Smooth muscle cell (in vitro differentiated cells): ENCODE measurements at regions not wholly inside any gene's neighbourhood (a gene's known extent, or its start where the extent isn't known, plus 50 kb on each side); places are given as distances from the start of the nearest gene placed in this dataset.

Source experiments
- DNase-seq: peaks from one replicate; lab custom pipeline; 2025; ENCODE audit not compliant: unreplicated experiment; lab: John Stamatoyannopoulos, UW
- H2AFZ ChIP-seq: fragments of 200-600 bp; sonication (generic); 2 replicates; pipeline ENCODE4 v1.6.0; 2016; ENCODE audit warnings: antibody characterized with exemption, low read depth, mild to moderate bottlenecking
- H3F3A ChIP-seq: fragments of 200-600 bp; sonication (generic); 2 replicates; pipeline ENCODE4 v1.6.0; 2017; ENCODE audit warnings: antibody characterized with exemption, low read depth
- H3K27ac ChIP-seq: fragments of 200-600 bp; sonication (generic); 2 replicates; pipeline ENCODE4 v1.5.1; 2016; ENCODE audit warnings: low read depth, mild to moderate bottlenecking
- H3K27me3 ChIP-seq: fragments of 200-600 bp; sonication (generic); 2 replicates; pipeline ENCODE4 v1.6.1; 2016; ENCODE audit warnings: low read depth, mild to moderate bottlenecking
- H3K36me3 ChIP-seq: fragments of 200-600 bp; sonication (generic); 2 replicates; pipeline ENCODE4 v1.5.1; 2016; ENCODE audit warnings: low read depth
- H3K4me1 ChIP-seq: fragments of 200-600 bp; sonication (generic); 2 replicates; pipeline ENCODE4 v1.5.1; 2016; ENCODE audit warnings: low read depth
- H3K4me2 ChIP-seq: fragments of 200-600 bp; sonication (generic); 2 replicates; pipeline ENCODE4 v1.6.0; 2016; ENCODE audit warnings: mild to moderate bottlenecking
- H3K4me3 ChIP-seq: fragments of 200-600 bp; sonication (generic); 2 replicates; pipeline ENCODE4 v1.5.1; 2016; ENCODE audit warnings: mild to moderate bottlenecking
- H3K79me2 ChIP-seq: fragments of 200-600 bp; sonication (generic); 2 replicates; pipeline ENCODE4 v1.6.0; 2016; ENCODE audit warnings: low read depth, mild to moderate bottlenecking
- H3K9ac ChIP-seq: fragments of 200-600 bp; sonication (generic); 2 replicates; pipeline ENCODE4 v1.6.0; 2016; ENCODE audit warnings: low read depth
- H3K9me3 ChIP-seq: fragments of 200-600 bp; sonication (generic); replicated peaks from 2 replicates; pipeline ENCODE4 v1.5.1; 2016; ENCODE audit warnings: low read depth
- H4K20me1 ChIP-seq: fragments of 200-600 bp; sonication (generic); 2 replicates; pipeline ENCODE4 v1.6.0; 2016; ENCODE audit warnings: low read depth
- WGBS: methylation state at CpG from one replicate; pipeline ENCODE4 v1.1.7; 2016; ENCODE audit warnings: low lambda C conversion rate; 5-methylcytosine and 5-hydroxymethylcytosine counted together
- TF ChIP-seq, protein P1 (sequence below): fragments of 200-600 bp; sonication (generic); IDR thresholded peaks from 2 replicates; pipeline ENCODE4 v1.5.1; 2017; ENCODE audit warnings: borderline replicate concordance, mild to moderate bottlenecking, antibody characterized with exemption; ENCODE audit not compliant: insufficient read depth, poor library complexity, severe bottlenecking

DNA sequence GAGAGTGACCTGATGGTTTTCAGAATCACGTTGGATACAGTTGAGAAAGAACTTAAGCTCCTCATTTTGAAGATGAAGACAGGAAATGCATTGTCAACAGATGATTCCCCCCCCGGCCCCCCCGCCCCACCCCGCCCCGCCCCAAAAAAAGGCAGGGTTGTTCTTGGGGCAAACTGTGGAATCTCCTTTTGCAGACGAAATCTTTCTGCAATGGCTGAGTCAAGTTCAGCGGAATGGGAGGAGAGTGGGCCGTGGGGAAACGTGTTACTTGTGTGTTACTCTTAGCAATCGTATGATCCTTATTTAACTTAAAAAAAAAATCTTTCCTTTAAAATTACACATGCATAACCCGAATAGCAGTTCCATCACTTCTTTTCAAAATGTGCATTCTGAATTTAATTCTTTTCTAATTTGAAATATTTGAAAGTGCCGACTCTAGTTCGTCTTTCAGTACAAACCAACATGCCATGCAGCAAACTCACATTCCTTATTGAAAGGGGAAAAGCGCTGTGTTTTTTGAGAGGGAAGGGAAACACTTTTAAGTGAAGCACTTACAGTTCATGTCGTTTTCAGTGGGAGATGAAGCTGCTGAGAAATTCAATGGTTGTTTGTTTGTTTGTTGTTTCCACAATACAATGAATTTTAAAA is 348.5 kb upstream of the ARGLU1 start:
- no peaks in the 10 kb centered on the region for H3K27me3 ChIP-seq
- H2AFZ ChIP-seq = peak overlapping the region; percentile 100
- no peaks in the 10 kb centered on the region for H3K36me3 ChIP-seq
- no peak for DNase-seq
- H3K4me3 ChIP-seq = no peak overlapping the region
- H3K27ac ChIP-seq = no peak overlapping the region
- WGBS = 44% methylated on average over 15 of the region's 15 CpGs
- H3K9ac ChIP-seq = no peak overlapping the region
- TF ChIP-seq, protein P1, sequence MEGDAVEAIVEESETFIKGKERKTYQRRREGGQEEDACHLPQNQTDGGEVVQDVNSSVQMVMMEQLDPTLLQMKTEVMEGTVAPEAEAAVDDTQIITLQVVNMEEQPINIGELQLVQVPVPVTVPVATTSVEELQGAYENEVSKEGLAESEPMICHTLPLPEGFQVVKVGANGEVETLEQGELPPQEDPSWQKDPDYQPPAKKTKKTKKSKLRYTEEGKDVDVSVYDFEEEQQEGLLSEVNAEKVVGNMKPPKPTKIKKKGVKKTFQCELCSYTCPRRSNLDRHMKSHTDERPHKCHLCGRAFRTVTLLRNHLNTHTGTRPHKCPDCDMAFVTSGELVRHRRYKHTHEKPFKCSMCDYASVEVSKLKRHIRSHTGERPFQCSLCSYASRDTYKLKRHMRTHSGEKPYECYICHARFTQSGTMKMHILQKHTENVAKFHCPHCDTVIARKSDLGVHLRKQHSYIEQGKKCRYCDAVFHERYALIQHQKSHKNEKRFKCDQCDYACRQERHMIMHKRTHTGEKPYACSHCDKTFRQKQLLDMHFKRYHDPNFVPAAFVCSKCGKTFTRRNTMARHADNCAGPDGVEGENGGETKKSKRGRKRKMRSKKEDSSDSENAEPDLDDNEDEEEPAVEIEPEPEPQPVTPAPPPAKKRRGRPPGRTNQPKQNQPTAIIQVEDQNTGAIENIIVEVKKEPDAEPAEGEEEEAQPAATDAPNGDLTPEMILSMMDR = no peak
- H4K20me1 ChIP-seq = no peaks in the 10 kb centered on the region
- H3K79me2 ChIP-seq = no peaks in the 10 kb centered on the region
- H3F3A ChIP-seq = no peaks in the 10 kb centered on the region
- no peaks in the 10 kb centered on the region for H3K9me3 ChIP-seq
- peak overlapping the region; percentile 96 for H3K4me2 ChIP-seq
- H3K4me1 ChIP-seq = peaks cover 54% of the 10 kb centered on the region

- no peak overlapping the region for H3K4me2 ChIP-seq
- H3K9ac ChIP-seq = no peak overlapping the region
- H3K27me3 ChIP-seq = no peaks in the 10 kb centered on the region
- H3K4me1 ChIP-seq = peaks cover 45% of the 10 kb centered on the region
- WGBS = 62% methylated on average over 3 of the region's 3 CpGs
- no peak overlapping the region for H3K4me3 ChIP-seq
- H3K36me3 ChIP-seq = no peaks in the 10 kb centered on the region
- H3K9me3 ChIP-seq = no peaks in the 10 kb centered on the region
- H3K27ac ChIP-seq = no peak overlapping the region
- no peaks in the 10 kb centered on the region for H4K20me1 ChIP-seq
- TF ChIP-seq, protein P1 = no peak
- peak overlapping the region; percentile 26 for H2AFZ ChIP-seq
- DNase-seq = no peak
- no peaks in the 10 kb centered on the region for H3K79me2 ChIP-seq
- no peaks in the 10 kb centered on the region for H3F3A ChIP-seq
Measured at GRCh38 chr13:106915146-106915545, 347.2 kb upstream of the ARGLU1 start.

DNA sequence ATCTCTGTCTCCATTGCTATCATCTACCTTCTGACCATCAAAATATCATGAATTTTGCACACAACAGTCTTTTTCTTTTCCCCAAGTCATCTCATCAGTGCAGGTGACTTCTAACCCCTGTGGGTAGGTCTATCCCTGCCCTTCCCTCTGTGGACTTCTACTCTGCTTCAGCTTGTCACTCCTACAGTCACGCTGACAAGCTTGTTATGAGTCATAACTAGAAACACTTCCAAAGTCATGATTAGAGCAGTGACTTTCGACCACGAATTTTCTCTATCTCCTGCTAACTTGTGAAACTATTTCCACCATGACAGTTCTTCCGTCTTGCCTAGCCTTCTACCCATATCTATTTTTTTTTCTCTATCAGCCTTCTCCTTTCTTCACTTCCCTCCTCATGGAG is 343.7 kb upstream of the ARGLU1 start:
- Histone ChIP-seq H3K27me3 (no peaks in the 10 kb centered on the region), H3K4me1 (peaks cover 13% of the 10 kb centered on the region), H3K36me3 (no peaks in the 10 kb centered on the region), H2AFZ (no peak overlapping the region), H3K4me2 (no peak overlapping the region), H3K4me3 (no peak overlapping the region), H3K79me2 (no peaks in the 10 kb centered on the region), H3K9me3 (no peaks in the 10 kb centered on the region), H3F3A (no peaks in the 10 kb centered on the region), H4K20me1 (no peaks in the 10 kb centered on the region), H3K9ac (no peak overlapping the region), H3K27ac (no peak overlapping the region)
- DNase-seq = no peak
- TF ChIP-seq, protein P1 = no peak
- WGBS = 36% methylated on average over 4 of the region's 4 CpGs

GRCh38 chr13:106911020-106911419 is 343.1 kb upstream of the ARGLU1 start:
- H2AFZ ChIP-seq = no peak overlapping the region
- no peak overlapping the region for H3K9ac ChIP-seq
- H3K9me3 ChIP-seq = no peaks in the 10 kb centered on the region
- WGBS = 83% methylated on average over 5 of the region's 5 CpGs
- no peaks in the 10 kb centered on the region for H3K36me3 ChIP-seq
- no peak for DNase-seq
- peaks cover 13% of the 10 kb centered on the region for H3K4me1 ChIP-seq
- TF ChIP-seq, protein P1 = no peak
- no peaks in the 10 kb centered on the region for H3K27me3 ChIP-seq
- H3K79me2 ChIP-seq = no peaks in the 10 kb centered on the region
- H3F3A ChIP-seq = no peaks in the 10 kb centered on the region
- no peak overlapping the region for H3K4me2 ChIP-seq
- H4K20me1 ChIP-seq = no peaks in the 10 kb centered on the region
- no peak overlapping the region for H3K4me3 ChIP-seq
- H3K27ac ChIP-seq = no peak overlapping the region
